Keratinocyte (primary cell): ENCODE measurements at regions not wholly inside any gene's neighbourhood (a gene's known extent, or its start where the extent isn't known, plus 50 kb on each side); places are given as distances from the start of the nearest gene placed in this dataset.

ENCODE experiments used
- DNase-seq: peaks from one replicate; pipeline ENCODE4 v3.0.0-alpha.2; 2011; ENCODE audit warnings: low read depth, missing footprints, low spot score
- FAIRE-seq: peaks from 2 replicates; lab custom pipeline; 2011; peaks lifted over from hg19 to GRCh38; lab: Jason Lieb, UNC
- H2AFZ ChIP-seq: 2 replicates; pipeline ENCODE4 v1.6.0; 2012; ENCODE audit warnings: low read length, control low read depth, inconsistent platforms; ENCODE audit not compliant: control insufficient read depth
- H3K27ac ChIP-seq: 2 replicates; pipeline ENCODE4 v1.5.1; 2011; ENCODE audit warnings: low read length; ENCODE audit not compliant: control insufficient read depth, insufficient read depth
- H3K27me3 ChIP-seq: 3 replicates; pipeline ENCODE4 v1.6.0; 2011; ENCODE audit warnings: low read length; ENCODE audit not compliant: control insufficient read depth, insufficient read depth; ENCODE audit errors: extremely low read depth
- H3K36me3 ChIP-seq, 2 experiments: 2 replicates in 1 of 2; 3 replicates in 1 of 2; pipeline ENCODE4 v1.5.1; 2011; ENCODE audit warnings: low read length in 2 of 2, mild to moderate bottlenecking in 1 of 2; ENCODE audit not compliant: control insufficient read depth in 2 of 2, insufficient read depth in 2 of 2; ENCODE audit errors: extremely low read depth in 1 of 2
- H3K4me1 ChIP-seq: 3 replicates; pipeline ENCODE4 v1.5.1; 2011; ENCODE audit warnings: low read length; ENCODE audit not compliant: control insufficient read depth, insufficient read depth; ENCODE audit errors: extremely low read depth
- H3K4me2 ChIP-seq: 3 replicates; pipeline ENCODE4 v1.6.0; 2011; ENCODE audit warnings: low read depth, low read length; ENCODE audit not compliant: control insufficient read depth, insufficient read depth; ENCODE audit errors: extremely low read depth
- H3K4me3 ChIP-seq, 3 experiments: fragments of 200-600 bp in 1 of 3; sonication (generic) in 1 of 3; 2 replicates in 2 of 3; 3 replicates in 1 of 3; pipeline ENCODE4 v1.5.1; 2011 to 2016; ENCODE audit warnings: low read length in 3 of 3, mild to moderate bottlenecking in 3 of 3, control low read depth in 2 of 3, inconsistent platforms in 1 of 3, low read depth in 1 of 3, mixed read lengths in 1 of 3, mixed run types in 1 of 3, moderate library complexity in 1 of 3; ENCODE audit not compliant: control insufficient read depth in 2 of 3, insufficient read depth in 2 of 3; ENCODE audit errors: extremely low read depth in 1 of 3
- H3K79me2 ChIP-seq: 2 replicates; pipeline ENCODE4 v1.6.0; 2012; ENCODE audit warnings: low read length; ENCODE audit not compliant: control insufficient read depth, insufficient read depth
- H3K9ac ChIP-seq: 3 replicates; pipeline ENCODE4 v1.6.0; 2011; ENCODE audit warnings: low read length; ENCODE audit not compliant: control insufficient read depth, insufficient read depth; ENCODE audit errors: extremely low read depth
- H3K9me1 ChIP-seq: 3 replicates; pipeline ENCODE4 v1.6.0; 2011; ENCODE audit warnings: low read length; ENCODE audit not compliant: control insufficient read depth, insufficient read depth; ENCODE audit errors: extremely low read depth
- H3K9me3 ChIP-seq: 2 replicates; pipeline ENCODE4 v1.5.1; 2012; ENCODE audit warnings: low read depth, low read length; ENCODE audit not compliant: control insufficient read depth
- H4K20me1 ChIP-seq: 3 replicates; pipeline ENCODE4 v1.6.0; 2011; ENCODE audit warnings: low read length; ENCODE audit not compliant: control insufficient read depth, insufficient read depth; ENCODE audit errors: extremely low read depth
- CTCF ChIP-seq, 3 experiments: IDR thresholded peaks in 1 of 3; conservative IDR thresholded peaks in 1 of 3; optimal IDR thresholded peaks in 1 of 3; 2 replicates in 2 of 3; 3 replicates in 1 of 3; pipeline versions ENCODE3 to v1.5.1; 2011; ENCODE audit warnings: low read length in 3 of 3, mild to moderate bottlenecking in 3 of 3, moderate library complexity in 2 of 3, control low read depth in 1 of 3, inconsistent platforms in 1 of 3; ENCODE audit not compliant: insufficient read depth in 2 of 3; ENCODE audit errors: extremely low read depth in 1 of 3
- EZH2 ChIP-seq: IDR thresholded peaks from one replicate; pipeline ENCODE4 v1.6.1; 2012; ENCODE audit warnings: inconsistent platforms, mild to moderate bottlenecking, low read length, moderate library complexity
- dilution Hi-C: fragments of 300-500 bp; cut with MboI; formaldehyde crosslinking; loops from one replicate; pipeline ENCODE4 v1.7.0; 2020; ENCODE audit warnings: low sequenced_read_pairs; ENCODE audit not compliant: extremely low pct_ligation_motif_present

- Histone ChIP-seq H3K36me3 (no peaks in the 10 kb centered on the region), H3K4me3 (no peak overlapping the region), H3K4me2 (no peak overlapping the region), H3K79me2 (no peaks in the 10 kb centered on the region), H2AFZ (no peak overlapping the region), H4K20me1 (no peaks in the 10 kb centered on the region), H3K4me1 (no peaks in the 10 kb centered on the region), H3K27ac (no peak overlapping the region), H3K27me3 (no peaks in the 10 kb centered on the region), H3K9ac (no peak overlapping the region), H3K9me3 (peaks cover 13% of the 10 kb centered on the region), H3K9me1 (no peaks in the 10 kb centered on the region)
- TF ChIP-seq EZH2 (no peak), CTCF (optimal IDR thresholded peaks at IDR 0.05 in 1 of 3, IDR thresholded peaks at IDR 0.05 in 1 of 3, conservative IDR thresholded peaks at IDR 0.05 in 1 of 3; ENCODE audit: extremely low read depth in 1 of 3, insufficient read depth in 2 of 3, low read length in 3 of 3) (no peak)
- dilution Hi-C loops, result no loop called here
- DNase-seq (no peak), FAIRE-seq (no peak)
Observed at GRCh38 chr15:20643829-20644425, 102.3 kb upstream of the GOLGA6L6 start.

GRCh38 chr15:20643024-20643770, 101.6 kb upstream of the GOLGA6L6 start:
- TF ChIP-seq CTCF (optimal IDR thresholded peaks at IDR 0.05 in 1 of 3, IDR thresholded peaks at IDR 0.05 in 1 of 3, conservative IDR thresholded peaks at IDR 0.05 in 1 of 3; ENCODE audit: extremely low read depth in 1 of 3, insufficient read depth in 2 of 3, low read length in 3 of 3) (no peak), EZH2 (no peak)
- Histone ChIP-seq H3K79me2 (no peaks in the 10 kb centered on the region), H3K27me3 (no peaks in the 10 kb centered on the region), H3K9me1 (no peaks in the 10 kb centered on the region), H4K20me1 (no peaks in the 10 kb centered on the region), H3K27ac (no peak overlapping the region), H3K9ac (no peak overlapping the region), H3K9me3 (peaks cover 13% of the 10 kb centered on the region), H3K36me3 (no peaks in the 10 kb centered on the region), H3K4me3 (no peak overlapping the region), H2AFZ (no peak overlapping the region), H3K4me1 (no peaks in the 10 kb centered on the region), H3K4me2 (no peak overlapping the region)
- dilution Hi-C loops, result no loop called here
- FAIRE-seq, result no peak
- DNase-seq, result no peak
